HT-29 (cell line): ENCODE measurements at regions not wholly inside any gene's neighbourhood (a gene's known extent, or its start where the extent isn't known, plus 50 kb on each side); places are given as distances from the start of the nearest gene placed in this dataset.
A peak's percentile ranks its signal among the peaks of the same experiment; 100 is the strongest.

Experiments
- DNase-seq: peaks from one replicate; pipeline ENCODE4 v3.0.0-alpha.2; 2015; ENCODE audit warnings: low spot score

DNA sequence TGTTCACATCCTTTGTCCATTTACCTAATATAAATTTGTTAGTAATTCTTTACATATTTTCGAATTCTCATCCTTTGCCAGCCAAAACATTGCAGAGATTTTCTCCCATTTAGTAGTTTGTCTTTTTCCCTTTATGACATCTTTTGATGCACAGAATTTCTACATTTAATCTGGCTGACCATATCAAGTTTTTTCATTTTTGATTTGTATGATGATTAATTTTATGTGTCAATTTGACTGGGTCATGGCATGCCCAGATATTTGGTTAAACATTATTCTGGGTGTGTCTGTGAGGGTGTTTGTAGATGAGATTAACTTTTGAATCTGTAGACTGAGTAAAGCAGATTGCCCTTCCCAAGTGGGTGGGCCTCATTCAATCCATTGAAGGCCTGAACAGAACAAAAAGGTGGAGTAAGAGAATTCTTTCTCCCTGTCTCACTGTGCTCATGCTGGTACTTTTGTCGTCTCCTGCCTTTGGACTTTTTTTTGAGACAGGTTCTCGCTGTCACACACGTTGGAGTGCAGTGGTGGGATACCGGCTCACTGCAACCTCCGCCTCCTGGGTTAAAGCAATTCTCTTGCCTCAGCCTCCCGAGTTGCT, 72.1 kb upstream of the EPB41L1 start:
- DNase-seq, result peak; percentile 80

GRCh38 chr20:36083200-36083599, 71.3 kb upstream of the EPB41L1 start:
- peak; percentile 80 for DNase-seq

- DNase-seq, result no peak
Measured at GRCh38 chr20:36084356-36084755, 70.2 kb upstream of the EPB41L1 start.

DNA sequence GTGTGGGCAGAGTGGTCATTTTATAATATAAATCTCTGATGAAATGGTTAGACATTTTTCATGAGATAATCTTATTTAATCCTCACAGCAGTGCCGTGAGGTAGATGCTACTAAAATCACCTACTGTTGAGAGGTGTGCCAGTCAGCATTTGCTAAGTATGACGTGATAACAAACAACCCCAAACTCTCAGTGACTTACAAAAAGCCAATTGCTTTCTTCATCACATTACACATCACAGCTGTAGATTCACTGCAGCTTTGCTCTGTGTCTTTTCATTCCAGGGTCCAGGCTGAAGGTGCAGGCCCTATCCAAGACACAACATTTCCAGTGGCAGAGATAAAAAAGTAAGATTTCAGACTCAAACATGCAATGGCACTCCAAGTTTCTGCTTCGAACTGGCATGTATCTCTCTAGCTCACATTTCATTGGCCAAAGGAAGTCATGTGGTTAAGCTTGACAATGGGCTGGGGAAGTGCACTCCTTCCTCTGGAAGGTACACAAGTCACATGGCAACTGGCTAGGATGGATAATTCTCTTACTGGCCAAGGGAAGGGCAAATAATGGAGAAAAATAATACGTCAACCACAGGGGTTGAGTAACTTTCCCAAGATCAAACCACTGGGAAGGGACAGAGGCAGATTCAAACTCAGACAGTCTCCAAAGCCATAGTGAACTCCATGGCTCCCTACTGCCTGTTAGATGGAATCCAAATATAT, 69.5 kb upstream of the EPB41L1 start:
- peak; percentile 88 for DNase-seq

DNA sequence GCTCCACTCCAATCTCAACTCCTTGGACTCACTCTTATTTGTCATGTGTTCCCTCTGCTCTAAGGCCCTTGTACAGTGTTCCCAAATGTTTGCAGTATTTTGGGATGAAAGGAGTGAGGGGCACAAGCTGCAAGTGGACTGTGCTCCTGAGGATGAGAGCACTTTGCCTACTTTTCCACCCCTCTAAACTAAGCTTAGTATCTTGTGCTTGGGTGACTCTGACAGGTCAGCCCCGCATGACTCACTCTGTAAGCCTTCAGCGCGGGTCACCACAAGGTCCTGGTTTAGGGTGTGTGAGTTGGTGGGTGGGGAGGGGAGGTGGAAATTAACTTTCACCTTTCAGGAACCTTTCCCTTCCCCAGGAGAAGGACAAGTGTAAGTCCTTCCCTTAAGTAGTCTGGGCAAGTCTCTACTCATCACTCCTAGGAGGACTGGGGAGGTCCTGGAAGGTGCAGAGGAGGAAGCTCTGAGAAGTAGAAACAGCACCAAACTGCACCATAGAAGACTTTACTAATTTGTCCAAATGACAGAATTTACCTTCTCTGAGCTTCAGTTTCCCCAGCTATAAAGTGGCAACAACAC, 68.8 kb upstream of the EPB41L1 start:
- peak; percentile 98 for DNase-seq

GRCh38 chr20:36086767-36087166, 67.8 kb upstream of the EPB41L1 start:
- DNase-seq, result peak; percentile 90

DNA sequence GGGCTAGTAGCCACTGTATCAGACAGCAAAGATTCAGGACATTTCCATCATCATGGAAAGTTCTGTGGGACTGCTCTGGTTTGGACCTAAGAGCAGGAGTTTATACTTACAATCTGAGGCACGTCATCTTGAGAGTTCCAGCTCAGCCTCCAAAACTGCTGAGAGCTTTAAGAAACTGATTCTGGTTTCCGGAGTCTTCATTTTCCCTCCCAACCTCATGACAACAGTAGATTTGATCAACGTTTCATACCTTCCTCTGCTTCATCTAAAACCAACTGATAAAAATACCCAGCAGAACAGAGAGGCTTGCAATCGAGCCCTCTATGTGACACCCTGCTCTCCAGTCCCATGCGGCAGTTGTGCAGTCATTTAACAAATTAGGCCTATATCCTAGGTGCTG, 64.3 kb upstream of the EPB41L1 start:
- no peak for DNase-seq

DNA sequence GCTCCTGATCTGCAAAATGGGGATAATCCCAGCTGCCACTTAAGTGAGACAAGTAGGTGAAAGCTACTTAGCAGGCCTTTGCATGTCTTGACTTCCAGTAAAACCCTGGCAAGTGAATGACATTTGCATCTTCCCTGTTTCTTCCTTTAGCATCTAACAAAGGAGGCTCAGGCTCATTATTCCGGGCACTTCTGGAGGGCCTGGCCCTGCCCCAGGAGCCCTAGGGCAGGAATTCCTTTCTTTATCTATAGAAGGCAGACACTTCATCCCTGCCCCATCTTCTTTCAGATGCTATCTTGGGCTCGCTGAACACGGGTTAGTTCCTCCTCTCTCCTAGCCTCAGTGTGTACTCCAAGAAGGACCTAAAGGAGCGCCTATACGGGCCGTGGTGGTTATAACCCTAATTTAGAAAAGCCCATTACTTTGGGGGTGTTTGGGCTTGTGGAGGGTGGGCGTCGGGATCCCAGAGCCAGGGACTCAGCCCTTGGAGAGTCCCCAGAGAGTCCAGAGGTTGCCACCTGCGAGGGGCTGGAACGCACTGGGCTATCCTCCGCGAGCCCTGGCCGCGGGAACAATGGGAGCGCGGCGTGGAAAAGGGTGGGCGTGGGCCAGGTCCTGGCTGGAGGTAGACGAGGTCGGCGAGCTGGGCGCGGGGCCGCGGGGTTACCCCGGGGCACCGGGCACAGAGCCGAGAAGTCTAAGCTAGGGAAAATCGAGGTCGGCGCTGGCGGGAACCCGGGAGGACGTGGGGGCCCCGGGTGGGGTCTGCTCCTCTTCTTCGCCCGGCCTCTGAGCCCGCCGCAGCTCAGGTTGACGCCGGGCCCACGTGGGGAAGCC, 62.8 kb upstream of the EPB41L1 start:
- DNase-seq, result peak; percentile 53

DNA sequence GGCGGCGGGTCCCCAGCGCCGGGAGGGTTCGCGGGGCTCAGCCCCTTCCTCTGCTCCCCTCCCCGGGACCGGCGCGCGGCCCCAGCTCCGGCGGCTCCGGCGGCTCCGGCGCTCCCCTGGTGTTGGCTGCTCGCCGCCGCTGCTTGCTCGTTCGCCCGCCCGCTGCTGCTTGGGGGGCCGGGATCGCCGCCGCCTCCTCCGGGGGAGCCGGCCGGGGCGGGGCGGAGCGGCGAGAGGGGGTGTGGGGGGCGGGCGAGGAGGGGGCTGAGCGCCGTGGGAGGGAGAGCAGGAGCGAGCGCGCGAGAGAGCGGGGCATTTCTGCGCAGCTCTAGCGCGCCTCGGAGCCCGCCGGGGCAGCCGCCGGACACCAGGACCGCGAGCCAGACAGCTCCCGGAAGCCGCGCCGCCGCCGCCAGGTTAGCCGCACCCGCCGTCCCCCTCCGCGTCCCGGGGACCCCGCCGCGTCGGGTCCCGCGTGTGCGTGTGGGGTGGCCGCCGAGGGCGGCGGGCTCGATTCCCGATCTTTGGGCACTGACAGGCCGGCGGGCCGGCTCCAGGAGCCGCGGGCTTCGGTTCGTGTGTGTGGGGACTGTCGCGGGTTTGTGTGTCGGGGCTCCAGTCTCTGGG, 62.0 kb upstream of the EPB41L1 start:
- DNase-seq, result peak; percentile 61

DNA sequence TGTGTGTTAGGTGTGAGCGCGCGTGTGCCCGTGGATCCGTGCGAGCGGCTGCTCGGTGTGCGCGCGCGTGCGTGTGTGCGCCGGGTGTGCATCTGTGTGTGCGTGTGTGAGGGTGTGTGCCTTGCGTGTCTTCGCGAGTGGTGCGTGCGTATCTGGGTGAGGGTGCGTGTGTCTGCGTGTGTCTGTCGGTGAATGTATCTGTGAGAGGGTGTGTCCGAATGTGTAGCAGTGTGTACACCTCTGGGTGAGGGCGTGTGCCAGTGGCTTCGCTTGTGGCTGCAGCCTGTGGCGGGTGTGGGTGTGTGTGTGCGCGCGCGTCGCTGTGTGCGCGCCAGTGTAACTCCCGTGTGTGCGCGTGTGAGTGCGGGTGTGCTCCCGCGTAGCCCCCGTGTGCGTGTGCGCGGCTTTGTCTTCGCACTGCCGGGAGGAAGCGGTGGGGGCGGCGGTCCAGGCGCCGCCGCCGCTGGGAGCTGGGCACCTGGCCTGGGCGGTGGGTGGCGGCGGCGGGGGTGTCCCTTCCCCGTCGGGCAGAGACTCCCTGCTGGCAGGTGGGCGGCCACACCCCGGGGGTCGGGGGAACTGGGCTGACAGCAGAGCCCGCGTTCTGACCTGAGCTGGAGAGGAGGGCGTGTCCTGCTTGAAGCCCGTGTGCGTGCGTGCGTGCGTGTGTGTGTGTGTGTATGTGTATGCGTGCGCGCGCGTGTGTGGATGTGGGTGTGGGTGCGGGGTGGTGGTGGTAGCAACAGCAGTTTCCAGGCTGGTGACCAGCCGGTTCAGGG, 61.3 kb upstream of the EPB41L1 start:
- peak; percentile 83 for DNase-seq

DNA sequence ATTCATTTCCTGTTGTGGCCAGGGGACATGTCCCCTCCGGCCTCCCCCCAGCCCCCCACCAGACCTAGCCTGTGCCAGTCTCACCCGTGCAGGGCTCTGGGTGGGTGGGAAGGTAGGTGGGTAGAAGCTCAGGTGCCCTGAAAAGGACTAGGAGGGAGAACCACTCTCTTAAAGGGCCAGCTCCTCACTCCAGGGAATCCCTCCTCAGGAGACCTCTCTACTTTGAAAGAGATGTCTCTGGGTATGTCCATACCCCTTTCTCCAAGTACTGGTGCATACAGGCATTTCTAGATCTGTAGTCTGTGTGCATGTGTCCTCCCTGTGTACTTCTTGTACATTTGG, 60.8 kb upstream of the EPB41L1 start:
- no peak for DNase-seq

DNA sequence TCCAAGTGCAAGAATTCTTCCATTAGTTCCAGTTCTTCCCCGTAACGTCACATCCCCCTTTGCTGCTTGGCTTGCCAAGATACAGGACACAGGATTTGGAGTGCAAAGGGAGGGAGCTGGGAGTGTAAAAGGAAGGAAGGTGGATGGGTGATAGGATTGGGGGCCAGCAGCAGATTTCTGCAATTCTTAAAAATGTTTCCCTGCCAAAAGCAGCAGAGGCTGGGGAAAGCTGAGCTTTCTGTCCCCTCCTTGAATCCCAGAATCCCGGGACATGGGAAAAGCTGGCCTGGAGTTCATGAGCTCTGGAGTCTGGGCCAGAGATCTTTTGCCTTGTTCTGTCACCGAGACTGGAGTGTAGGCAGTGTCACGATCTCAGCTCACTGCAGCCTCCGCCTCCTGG, 60.0 kb upstream of the EPB41L1 start:
- no peak for DNase-seq

GRCh38 chr20:36096435-36096834, 58.1 kb upstream of the EPB41L1 start:
- DNase-seq, result no peak

GRCh38 chr20:36097337-36098151, 57.0 kb upstream of the EPB41L1 start:
- peak; percentile 44 for DNase-seq

- peak; percentile 66 for DNase-seq
Measured at GRCh38 chr20:36098364-36098763, 56.2 kb upstream of the EPB41L1 start.

DNA sequence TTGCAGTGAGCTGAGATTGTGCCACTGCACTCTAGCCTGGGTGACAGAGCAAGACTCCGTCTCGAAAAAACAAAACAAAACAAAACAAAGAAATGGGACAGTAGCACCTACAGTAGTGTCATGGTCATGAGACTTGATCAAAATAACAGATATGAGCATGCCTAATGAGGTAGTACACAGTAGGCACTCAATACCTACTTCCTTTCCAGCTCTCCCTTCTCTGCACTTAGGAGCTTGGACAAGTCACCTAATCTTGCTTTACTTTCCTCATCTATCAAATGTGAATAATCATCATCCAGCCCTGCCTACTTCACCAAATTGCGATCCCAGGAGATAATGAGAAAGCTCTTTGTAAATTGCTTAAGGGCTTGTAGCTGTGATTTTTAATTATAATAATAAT, 55.4 kb upstream of the EPB41L1 start:
- DNase-seq, result no peak

DNA sequence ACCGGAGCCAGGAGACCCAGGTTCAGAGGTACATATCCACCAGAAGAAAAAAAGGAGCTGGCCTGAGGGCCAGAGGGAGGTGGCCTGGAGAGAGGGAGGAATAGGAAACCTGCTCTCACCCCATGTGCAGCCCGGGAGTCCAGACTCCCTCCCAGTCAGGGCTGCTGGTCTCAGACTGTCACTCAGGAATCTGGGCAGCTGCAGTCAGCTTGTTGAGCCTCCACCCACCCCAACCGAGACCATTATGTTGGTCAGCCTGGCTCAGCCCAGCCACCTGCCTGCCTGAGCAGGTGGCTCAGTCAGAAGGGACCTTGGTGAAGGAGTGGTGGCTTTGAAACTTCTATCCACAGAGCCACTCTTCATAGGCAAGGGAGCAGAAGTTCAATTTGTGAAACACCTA, 53.3 kb upstream of the EPB41L1 start:
- peak; percentile 84 for DNase-seq

DNA sequence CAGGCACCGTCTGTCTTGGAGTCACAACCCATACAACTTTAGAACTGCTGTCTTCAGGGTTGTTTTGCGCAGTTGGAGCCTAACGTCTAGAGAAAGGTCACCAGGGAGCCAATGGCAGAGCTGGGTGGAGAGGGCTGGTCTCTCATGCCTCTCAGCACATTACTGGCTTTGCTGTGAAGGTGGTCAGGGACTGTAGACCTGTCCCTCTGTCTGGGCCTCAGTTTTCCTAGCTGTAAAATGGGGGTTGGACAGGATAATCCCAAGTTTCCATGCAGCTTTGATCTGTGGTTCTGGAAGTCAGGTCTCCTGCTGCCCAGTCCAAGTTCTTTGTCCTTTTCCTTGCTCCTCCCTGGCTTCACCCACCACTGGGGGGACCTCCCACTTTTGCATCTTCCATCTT, 52.2 kb upstream of the EPB41L1 start:
- no peak for DNase-seq

DNA sequence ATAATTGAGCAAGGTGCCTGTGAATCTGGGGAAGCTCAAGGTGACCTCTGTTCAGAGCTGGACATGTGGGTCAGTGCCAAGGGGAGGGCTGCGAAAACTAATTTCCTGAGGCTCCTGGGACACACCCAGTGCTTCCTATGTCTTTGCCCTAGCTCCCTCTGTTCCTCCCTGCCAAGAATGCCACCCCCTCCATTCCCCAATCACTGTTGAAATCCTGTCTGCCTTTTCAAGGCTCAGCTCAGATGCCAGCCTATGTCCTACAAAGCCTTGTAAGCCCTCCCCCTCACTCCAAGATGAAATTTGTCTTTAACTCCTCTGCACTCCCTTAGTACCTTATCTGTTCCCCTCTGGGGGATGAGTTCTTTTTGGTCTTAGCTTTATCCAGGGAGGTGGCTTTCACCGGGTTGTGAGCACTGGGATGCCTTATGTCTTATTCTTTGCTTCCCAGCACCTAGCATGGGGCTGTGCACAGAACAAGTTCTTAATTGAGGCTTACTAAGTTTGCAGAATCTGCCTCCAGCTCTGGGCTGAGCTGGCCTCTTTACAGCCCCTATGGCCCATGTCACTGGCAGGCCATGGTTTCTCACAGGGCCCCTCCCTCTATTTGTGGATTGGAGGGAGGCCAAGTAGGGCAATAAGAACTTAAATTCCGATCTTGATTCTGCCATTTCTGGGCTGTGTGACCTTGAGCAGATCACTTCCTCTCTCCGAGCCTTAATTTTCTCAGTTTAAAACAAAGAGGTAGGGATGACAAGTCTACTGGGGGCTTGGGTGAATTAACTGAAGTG, 51.5 kb upstream of the EPB41L1 start:
- no peak for DNase-seq
